HepG2 (cell line): ENCODE measurements at regions not wholly inside any gene's neighbourhood (a gene's known extent, or its start where the extent isn't known, plus 50 kb on each side); places are given as distances from the start of the nearest gene placed in this dataset.

ENCODE experiments used
- ATAC-seq: fragments of 200-7000 bp; cut with Tn5 transposase; 3 replicates; pipeline ENCODE4 v1.9.1; 2020; ENCODE audit warnings: mild to moderate bottlenecking, moderate library complexity
- BruUV-seq: library from RNA; stranded (reverse); fragments of 400-500 nt; replicated peaks from 2 replicates; lab custom pipeline; 2021; lab: Mats Ljungman, UMichigan
- CTCF ChIA-PET: fragments of 300-600 bp; formaldehyde crosslinking; extraction: SDS; loops from one replicate; lab custom pipeline; 2021; ENCODE audit warnings: low total read pairs, inconsistent platforms, low intra/inter-chr PET ratio; lab: Yijun Ruan, JAX
- POLR2A ChIA-PET: fragments of 350-600 bp; sonication (Branson Sonifier 250); formaldehyde crosslinking; loops from one replicate; lab custom pipeline; 2020; ENCODE audit warnings: antibody characterized with exemption, inconsistent platforms; lab: Yijun Ruan, JAX
- DNase-seq: peaks from one replicate; pipeline ENCODE4 v3.0.0-alpha.2; 2015; ENCODE audit warnings: low spot score
- FAIRE-seq: peaks from 3 replicates; lab custom pipeline; 2011; peaks lifted over from hg19 to GRCh38; lab: Jason Lieb, UNC
- H2AFZ ChIP-seq: one replicate; pipeline ENCODE4 v1.6.1; 2011; ENCODE audit warnings: low read length, inconsistent platforms
- H3K27ac ChIP-seq: fragments of 300-600 bp; 3 replicates; pipeline ENCODE4 v1.8.0; 2011; ENCODE audit warnings: mixed run types, mild to moderate bottlenecking, mixed read lengths, low read length, inconsistent platforms; ENCODE audit not compliant: insufficient read depth; ENCODE audit errors: extremely low read length
- H3K27me3 ChIP-seq, 2 experiments: fragments of 200-600 bp in 1 of 2; 2 replicates in 1 of 2; 3 replicates in 1 of 2; pipeline versions ENCODE4 v1.6.0 to v1.8.0; 2011; ENCODE audit warnings: low read length in 2 of 2, mild to moderate bottlenecking in 2 of 2, moderate library complexity in 2 of 2, inconsistent platforms in 1 of 2; ENCODE audit not compliant: insufficient read depth in 2 of 2, control insufficient read depth in 1 of 2
- H3K36me3 ChIP-seq, 2 experiments: fragments of 200-600 bp in 1 of 2; replicated peaks in 1 of 2; 2 replicates in 1 of 2; 3 replicates in 1 of 2; pipeline versions ENCODE4 v1.5.1 to v1.8.0; 2011; ENCODE audit warnings: low read length in 2 of 2, inconsistent platforms in 1 of 2; ENCODE audit not compliant: insufficient read depth in 2 of 2, control insufficient read depth in 1 of 2
- H3K4me1 ChIP-seq: 2 replicates; pipeline ENCODE4 v1.5.1; 2012; ENCODE audit warnings: low read length, inconsistent platforms; ENCODE audit not compliant: insufficient read depth
- H3K4me2 ChIP-seq: 2 replicates; pipeline ENCODE4 v1.6.0; 2011; ENCODE audit warnings: low read depth, low read length, inconsistent platforms
- H3K4me3 ChIP-seq, 3 experiments: fragments of 200-600 bp in 1 of 3; sonication (generic), shearing (Covaris generic) in 1 of 3; replicated peaks in 1 of 3; 2 replicates each; pipeline ENCODE4 v1.5.1; 2011 to 2016; ENCODE audit warnings: low read length in 3 of 3, inconsistent platforms in 2 of 3, low read depth in 2 of 3, mild to moderate bottlenecking in 2 of 3, control low read depth in 1 of 3, mixed read lengths in 1 of 3; ENCODE audit not compliant: insufficient read depth in 1 of 3
- H3K79me2 ChIP-seq: one replicate; pipeline ENCODE4 v1.6.1; 2011; ENCODE audit warnings: low read length, inconsistent platforms; ENCODE audit not compliant: insufficient read depth
- H3K9ac ChIP-seq: 2 replicates; pipeline ENCODE4 v1.6.0; 2011; ENCODE audit warnings: mild to moderate bottlenecking, low read depth, low read length, inconsistent platforms; ENCODE audit not compliant: insufficient read depth
- H3K9me3 ChIP-seq: 2 replicates; pipeline ENCODE4 v1.5.1; 2012; ENCODE audit warnings: mild to moderate bottlenecking, low read length
- H4K20me1 ChIP-seq: 2 replicates; pipeline ENCODE4 v1.6.0; 2011; ENCODE audit warnings: inconsistent platforms, mild to moderate bottlenecking, low read length, moderate library complexity; ENCODE audit not compliant: insufficient read depth
- ARHGAP35 ChIP-seq: sonication (generic); formaldehyde crosslinking; IDR thresholded peaks from 2 replicates; pipeline ENCODE4 v1.9.0; 2022; ENCODE audit warnings: mild to moderate bottlenecking, inconsistent platforms, moderate library complexity, missing genetic modification reagents, borderline replicate concordance
- BORCS8-MEF2B ChIP-seq: sonication (generic); formaldehyde crosslinking; IDR thresholded peaks from 2 replicates; pipeline ENCODE4 v1.8.0; 2022; ENCODE audit warnings: mild to moderate bottlenecking, missing genetic modification reagents
- BRD4 ChIP-seq: sonication (generic); formaldehyde crosslinking; IDR thresholded peaks from 2 replicates; pipeline ENCODE4 v1.4.0; 2020; ENCODE audit warnings: missing genetic modification reagents
- ELF4 ChIP-seq: sonication (generic); formaldehyde crosslinking; IDR thresholded peaks from 2 replicates; pipeline ENCODE4 v1.5.0; 2020; ENCODE audit warnings: missing genetic modification reagents, mild to moderate bottlenecking, moderate library complexity, borderline replicate concordance
- HOXA3 ChIP-seq: sonication (generic); formaldehyde crosslinking; IDR thresholded peaks from 2 replicates; pipeline ENCODE4 v1.5.0; 2020; ENCODE audit warnings: missing genetic modification reagents
- HOXA7 ChIP-seq: sonication (generic); formaldehyde crosslinking; IDR thresholded peaks from 2 replicates; pipeline ENCODE4 v1.8.1; 2022; ENCODE audit warnings: mild to moderate bottlenecking, missing genetic modification reagents, moderate library complexity
- MIER2 ChIP-seq: IDR thresholded peaks from 2 replicates; pipeline ENCODE4 v1.6.1; 2016; ENCODE audit warnings: missing biosample characterization, missing genetic modification reagents
- NFYB ChIP-seq: sonication (generic); formaldehyde crosslinking; IDR thresholded peaks from 2 replicates; pipeline ENCODE4 v1.4.0; 2020; ENCODE audit warnings: missing genetic modification reagents
- RORA ChIP-seq: sonication (generic); formaldehyde crosslinking; IDR thresholded peaks from 2 replicates; pipeline ENCODE4 v1.5.0; 2020; ENCODE audit warnings: mild to moderate bottlenecking, missing genetic modification reagents, moderate library complexity
- RXRA ChIP-seq: sonication (generic); formaldehyde crosslinking; IDR thresholded peaks from 2 replicates; pipeline ENCODE4 v1.5.1; 2020; ENCODE audit warnings: missing genetic modification reagents
- STAG1 ChIP-seq: sonication (generic); formaldehyde crosslinking; IDR thresholded peaks from 2 replicates; pipeline ENCODE4 v1.4.0; 2020; ENCODE audit warnings: missing genetic modification reagents
- ZMYM3 ChIP-seq: sonication (generic); formaldehyde crosslinking; IDR thresholded peaks from 2 replicates; pipeline ENCODE4 v1.5.1; 2020; ENCODE audit warnings: mild to moderate bottlenecking, missing genetic modification reagents
- ZNF629 ChIP-seq: sonication (generic); formaldehyde crosslinking; conservative IDR thresholded peaks from 2 replicates; pipeline ENCODE4 v1.5.0; 2020; ENCODE audit warnings: missing genetic modification reagents
- ZNF660 ChIP-seq: sonication (generic); formaldehyde crosslinking; IDR thresholded peaks from 2 replicates; pipeline ENCODE4 v1.5.1; 2020; ENCODE audit warnings: mild to moderate bottlenecking, low read depth, missing genetic modification reagents, borderline replicate concordance
- ZZZ3 ChIP-seq: sonication (generic); formaldehyde crosslinking; IDR thresholded peaks from 2 replicates; pipeline ENCODE4 v1.4.0; 2020; ENCODE audit warnings: missing genetic modification reagents, mild to moderate bottlenecking, borderline replicate concordance
- WGBS: methylation state at CpG from one replicate; pipeline ENCODE4 v1.1.6; 2017; ENCODE audit warnings: low lambda C conversion rate; 5-methylcytosine and 5-hydroxymethylcytosine counted together
- in situ Hi-C: cut with HindIII; loops from 2 replicates; pipeline ENCODE4 v1.10.0; 2017; ENCODE audit warnings: low pct_unique_long_range_greater_than_20kb; ENCODE audit not compliant: extremely low pct_ligation_motif_present
- intact Hi-C: fragments of 100-400 bp; cut with micrococcal nuclease; formaldehyde crosslinking; loops from one replicate; pipeline ENCODE4 v1.10.0; 2022; ENCODE audit not compliant: unreplicated experiment
- TF ChIP-seq, protein P1 (sequence below): sonication (generic); formaldehyde crosslinking; IDR thresholded peaks from 2 replicates; pipeline ENCODE4 v1.4.0; 2020; ENCODE audit warnings: missing genetic modification reagents

DNA sequence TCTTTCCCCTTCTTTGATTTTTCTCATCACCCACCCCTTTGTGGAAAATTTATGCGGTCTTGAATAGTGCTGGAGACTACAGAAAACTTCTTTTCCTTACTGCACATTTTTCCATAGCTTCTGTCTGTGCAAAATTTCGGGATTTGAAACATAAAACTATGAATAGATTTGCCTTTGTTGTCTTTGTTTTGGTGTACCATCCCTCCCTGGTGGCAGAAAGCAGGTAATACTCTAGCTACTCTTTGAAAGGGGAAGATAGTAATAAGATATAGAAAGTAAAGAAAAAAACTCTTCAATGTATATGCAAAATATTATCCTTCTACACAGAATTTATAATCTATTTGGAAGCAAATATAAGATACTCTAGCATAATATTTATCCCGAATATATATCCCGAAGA is 79.1 kb upstream of the LMO3 start:
- TF ChIP-seq ZNF629 (CRISPR knock-in tag) (no peak), NFYB (CRISPR knock-in tag) (no peak), ARHGAP35 (CRISPR knock-in tag) (no peak), RXRA (CRISPR knock-in tag) (no peak), RORA (CRISPR knock-in tag) (no peak), MIER2 (CRISPR knock-in tag) (no peak), BORCS8-MEF2B (CRISPR knock-in tag) (no peak), STAG1 (CRISPR knock-in tag) (peak; percentile 21; the same call in 1 of the 2 replicates)
- TF ChIP-seq, all 625 proteins: peak for 1
- Histone ChIP-seq H3K27ac (no peak overlapping the region), H3K9ac (no peak overlapping the region), H2AFZ (no peak overlapping the region), H3K9me3 (no peaks in the 10 kb centered on the region), H3K4me1 (no peaks in the 10 kb centered on the region), H3K4me3 (no peak overlapping the region), H4K20me1 (no peaks in the 10 kb centered on the region), H3K27me3 (no peaks in the 10 kb centered on the region), H3K36me3 (no peaks in the 10 kb centered on the region), H3K4me2 (no peak overlapping the region), H3K79me2 (no peaks in the 10 kb centered on the region)
- ChIA-PET CTCF (no interaction called here), POLR2A (no interaction called here)
- FAIRE-seq (no peak), ATAC-seq (no peak), DNase-seq (no peak)
- in situ Hi-C loops (no loop called here), intact Hi-C loops (loop anchor here (1.0 kb wide), 1 partner anchor 299 kb away; no protein-coding TSS in a partner anchor)
- no TSS peak for BruUV-seq
- 12% methylated on average over 4 of the region's 4 CpGs for WGBS

DNA sequence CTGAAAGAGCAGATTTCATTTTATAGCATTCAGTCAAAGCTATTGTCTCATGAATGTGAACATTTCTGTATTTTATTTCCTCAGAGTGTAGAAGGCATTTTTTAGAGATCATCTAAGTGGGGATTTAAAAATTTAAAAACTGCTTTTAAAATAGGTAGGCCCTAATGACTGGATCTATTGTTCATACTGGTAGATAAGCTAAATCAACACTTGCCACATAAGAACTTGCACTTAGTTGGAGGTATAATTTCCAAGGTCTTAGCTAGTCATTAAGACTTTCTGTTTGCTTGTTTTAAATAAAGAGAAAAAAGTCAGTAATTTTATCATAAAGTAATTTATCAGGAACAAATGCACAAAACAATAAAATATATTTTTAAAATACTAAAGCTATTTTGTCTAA is 75.2 kb upstream of the LMO3 start:
- CTCF ChIA-PET, result no interaction called here
- FAIRE-seq (no peak), ATAC-seq (no peak), DNase-seq (no peak)
- Histone ChIP-seq H3K4me3 (no peak overlapping the region), H3K4me2 (no peak overlapping the region), H3K27me3 (no peaks in the 10 kb centered on the region), H4K20me1 (no peaks in the 10 kb centered on the region), H2AFZ (no peak overlapping the region), H3K4me1 (no peaks in the 10 kb centered on the region), H3K79me2 (no peaks in the 10 kb centered on the region), H3K9ac (no peak overlapping the region), H3K36me3 (no peaks in the 10 kb centered on the region), H3K9me3 (no peaks in the 10 kb centered on the region), H3K27ac (no peak overlapping the region)
- in situ Hi-C loops, result no loop called here
- intact Hi-C loops, result no loop called here
- POLR2A ChIA-PET, result no interaction called here
- no TSS peak for BruUV-seq
- TF ChIP-seq HOXA7 (CRISPR knock-in tag), result no peak
- TF ChIP-seq ZNF660 (CRISPR knock-in tag), result no peak
- TF ChIP-seq BRD4, result no peak
- TF ChIP-seq, protein P1, sequence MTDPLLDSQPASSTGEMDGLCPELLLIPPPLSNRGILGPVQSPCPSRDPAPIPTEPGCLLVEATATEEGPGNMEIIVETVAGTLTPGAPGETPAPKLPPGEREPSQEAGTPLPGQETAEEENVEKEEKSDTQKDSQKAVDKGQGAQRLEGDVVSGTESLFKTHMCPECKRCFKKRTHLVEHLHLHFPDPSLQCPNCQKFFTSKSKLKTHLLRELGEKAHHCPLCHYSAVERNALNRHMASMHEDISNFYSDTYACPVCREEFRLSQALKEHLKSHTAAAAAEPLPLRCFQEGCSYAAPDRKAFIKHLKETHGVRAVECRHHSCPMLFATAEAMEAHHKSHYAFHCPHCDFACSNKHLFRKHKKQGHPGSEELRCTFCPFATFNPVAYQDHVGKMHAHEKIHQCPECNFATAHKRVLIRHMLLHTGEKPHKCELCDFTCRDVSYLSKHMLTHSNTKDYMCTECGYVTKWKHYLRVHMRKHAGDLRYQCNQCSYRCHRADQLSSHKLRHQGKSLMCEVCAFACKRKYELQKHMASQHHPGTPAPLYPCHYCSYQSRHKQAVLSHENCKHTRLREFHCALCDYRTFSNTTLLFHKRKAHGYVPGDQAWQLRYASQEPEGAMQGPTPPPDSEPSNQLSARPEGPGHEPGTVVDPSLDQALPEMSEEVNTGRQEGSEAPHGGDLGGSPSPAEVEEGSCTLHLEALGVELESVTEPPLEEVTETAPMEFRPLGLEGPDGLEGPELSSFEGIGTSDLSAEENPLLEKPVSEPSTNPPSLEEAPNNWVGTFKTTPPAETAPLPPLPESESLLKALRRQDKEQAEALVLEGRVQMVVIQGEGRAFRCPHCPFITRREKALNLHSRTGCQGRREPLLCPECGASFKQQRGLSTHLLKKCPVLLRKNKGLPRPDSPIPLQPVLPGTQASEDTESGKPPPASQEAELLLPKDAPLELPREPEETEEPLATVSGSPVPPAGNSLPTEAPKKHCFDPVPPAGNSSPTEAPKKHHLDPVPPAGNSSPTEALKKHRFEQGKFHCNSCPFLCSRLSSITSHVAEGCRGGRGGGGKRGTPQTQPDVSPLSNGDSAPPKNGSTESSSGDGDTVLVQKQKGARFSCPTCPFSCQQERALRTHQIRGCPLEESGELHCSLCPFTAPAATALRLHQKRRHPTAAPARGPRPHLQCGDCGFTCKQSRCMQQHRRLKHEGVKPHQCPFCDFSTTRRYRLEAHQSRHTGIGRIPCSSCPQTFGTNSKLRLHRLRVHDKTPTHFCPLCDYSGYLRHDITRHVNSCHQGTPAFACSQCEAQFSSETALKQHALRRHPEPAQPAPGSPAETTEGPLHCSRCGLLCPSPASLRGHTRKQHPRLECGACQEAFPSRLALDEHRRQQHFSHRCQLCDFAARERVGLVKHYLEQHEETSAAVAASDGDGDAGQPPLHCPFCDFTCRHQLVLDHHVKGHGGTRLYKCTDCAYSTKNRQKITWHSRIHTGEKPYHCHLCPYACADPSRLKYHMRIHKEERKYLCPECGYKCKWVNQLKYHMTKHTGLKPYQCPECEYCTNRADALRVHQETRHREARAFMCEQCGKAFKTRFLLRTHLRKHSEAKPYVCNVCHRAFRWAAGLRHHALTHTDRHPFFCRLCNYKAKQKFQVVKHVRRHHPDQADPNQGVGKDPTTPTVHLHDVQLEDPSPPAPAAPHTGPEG (CRISPR knock-in tag), result no peak
- no peak for TF ChIP-seq ZMYM3 (CRISPR knock-in tag)
- TF ChIP-seq ELF4 (CRISPR knock-in tag), result no peak
- no peak for TF ChIP-seq ZNF629 (CRISPR knock-in tag)
- TF ChIP-seq ZZZ3 (CRISPR knock-in tag), result no peak
- no peak for TF ChIP-seq HOXA3 (CRISPR knock-in tag)
